Fibroblast of skin of right biceps (primary cell): ENCODE measurements at regions not wholly inside any gene's neighbourhood (a gene's known extent, or its start where the extent isn't known, plus 50 kb on each side); places are given as distances from the start of the nearest gene placed in this dataset.

ENCODE experiments used
- DNase-seq: peaks from one replicate; pipeline ENCODE4 v3.0.0-alpha.2; 2013

DNA sequence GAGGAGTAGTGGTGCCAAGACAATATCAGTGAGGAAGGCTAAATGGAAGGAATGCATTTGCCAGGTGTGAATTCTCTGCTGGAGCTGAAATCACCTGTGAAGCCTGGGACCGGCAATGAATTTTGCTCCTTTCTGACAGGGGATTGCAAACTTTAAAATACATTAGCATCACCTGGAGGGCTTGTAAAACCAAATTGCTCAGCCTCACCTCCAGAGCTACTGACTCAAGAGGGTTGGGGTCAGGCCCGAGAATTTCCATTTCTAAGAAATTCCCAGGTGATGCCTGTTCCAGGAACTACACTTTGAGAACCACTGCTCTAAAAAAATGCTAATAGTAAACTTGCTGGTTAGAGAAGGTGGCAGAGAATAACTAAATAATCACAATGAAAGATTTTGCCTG is 445.6 kb upstream of the RBMS3 start:
- DNase-seq = no peak

DNA sequence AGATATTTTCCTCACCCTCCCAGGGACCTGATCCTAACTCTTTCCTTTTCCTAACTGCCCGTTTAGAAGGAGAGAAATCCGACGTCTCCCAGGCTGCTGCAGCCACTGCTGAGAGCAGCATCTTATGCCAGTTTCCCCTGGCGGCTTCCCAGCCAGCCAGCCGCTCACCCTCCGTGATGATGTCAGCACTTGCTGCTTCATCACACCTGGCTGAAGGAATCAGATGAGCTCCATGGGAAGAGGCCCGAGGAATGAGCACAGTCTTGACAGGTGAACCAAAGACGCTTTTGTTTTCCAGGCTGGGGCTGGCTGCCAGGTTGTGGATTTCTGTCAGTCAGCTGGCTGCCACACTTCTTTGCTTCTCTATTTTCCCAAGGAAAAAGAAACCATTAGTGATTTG is 445.1 kb upstream of the RBMS3 start:
- DNase-seq = peak; percentile 3

DNA sequence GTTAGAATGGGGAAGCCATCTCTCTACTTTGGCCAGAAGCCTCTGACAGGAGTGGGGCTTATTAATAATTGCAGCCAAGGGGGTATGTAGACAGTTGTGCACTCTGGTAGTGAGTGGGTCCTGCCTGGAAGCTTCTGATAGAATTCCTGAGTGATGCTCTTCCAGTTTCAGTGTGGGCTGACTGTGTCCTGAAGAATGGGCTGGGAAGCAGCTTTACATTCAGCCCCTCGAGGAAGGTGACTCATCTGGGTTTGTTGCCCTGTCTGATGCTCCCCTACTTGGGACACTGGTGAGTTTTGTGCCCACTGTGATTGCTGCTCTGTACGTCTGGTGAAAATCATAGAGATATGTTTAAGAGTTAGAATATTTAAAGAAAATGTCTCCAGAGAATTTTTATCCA is 444.7 kb upstream of the RBMS3 start:
- peak; percentile 15 for DNase-seq

DNA sequence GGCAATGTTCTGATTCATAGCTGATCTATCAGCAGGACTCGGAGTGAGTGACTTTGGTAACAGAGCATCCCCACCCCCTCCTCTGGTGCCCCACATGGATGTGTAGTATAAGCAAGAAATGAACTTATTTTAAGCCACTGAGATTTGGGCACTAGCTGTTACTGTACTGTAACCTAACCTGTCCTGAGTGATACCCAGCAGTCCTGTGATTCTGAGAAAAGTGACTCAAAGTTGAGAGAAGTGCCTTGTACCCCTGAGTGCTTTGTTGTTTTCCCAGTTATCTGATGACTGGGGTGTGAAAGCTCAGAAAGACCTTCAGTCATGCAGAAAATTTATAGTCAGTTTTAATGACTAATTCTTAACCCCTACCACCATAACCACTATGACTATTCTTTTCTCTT is 439.9 kb upstream of the RBMS3 start:
- DNase-seq = no peak

DNA sequence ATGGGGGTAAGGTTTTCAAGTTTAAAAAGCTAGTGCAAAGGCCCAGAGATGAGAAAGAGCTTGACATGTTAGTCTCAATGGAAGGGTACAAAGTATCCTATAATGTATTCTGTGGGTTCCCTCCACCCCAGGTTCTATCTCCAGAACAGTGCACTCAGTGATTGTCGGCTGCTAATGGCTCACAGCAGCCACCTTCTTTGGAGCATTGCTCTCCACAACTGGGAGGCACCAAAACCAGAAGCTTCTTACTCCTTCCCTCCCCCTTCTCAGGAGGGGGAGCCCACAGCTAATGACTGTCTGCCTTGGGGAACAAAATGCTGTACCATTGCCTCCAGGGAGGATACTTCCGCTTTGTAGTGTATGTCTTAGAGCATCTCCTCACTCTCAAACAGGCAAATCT is 439.4 kb upstream of the RBMS3 start:
- DNase-seq = no peak

DNA sequence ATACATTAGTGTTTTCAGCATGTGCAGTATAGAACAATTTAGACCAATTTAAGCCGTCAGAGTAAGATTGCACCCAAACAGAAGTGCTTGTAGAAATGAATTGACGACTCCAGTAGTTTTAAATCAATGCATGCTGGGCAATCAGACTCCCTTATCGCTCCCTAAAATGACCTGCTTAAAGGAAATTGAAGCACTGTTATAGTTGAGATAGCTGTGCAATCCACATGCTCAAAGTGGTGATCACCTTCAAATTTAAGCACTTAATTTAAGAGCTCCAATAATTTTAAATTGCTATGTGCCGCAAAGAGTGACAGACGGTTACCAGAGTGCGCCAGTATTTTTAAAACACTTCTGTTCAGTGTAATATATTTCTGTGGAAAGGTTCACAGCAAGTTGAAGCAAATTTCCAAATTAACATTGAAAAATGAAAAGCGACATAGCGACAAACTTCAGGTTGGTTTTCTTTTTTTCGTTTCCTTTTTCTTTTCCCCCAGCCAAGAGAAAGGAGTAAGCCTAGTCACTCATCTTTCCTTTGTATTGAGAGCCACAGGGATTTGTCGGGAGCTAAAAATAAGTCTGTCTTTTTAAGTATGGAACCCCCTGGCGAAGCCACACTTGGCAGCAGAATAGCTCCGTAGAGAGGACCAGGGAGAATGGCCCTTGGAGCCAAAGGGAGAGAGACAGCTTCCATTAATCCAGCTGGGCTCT is 436.4 kb upstream of the RBMS3 start:
- DNase-seq = no peak

DNA sequence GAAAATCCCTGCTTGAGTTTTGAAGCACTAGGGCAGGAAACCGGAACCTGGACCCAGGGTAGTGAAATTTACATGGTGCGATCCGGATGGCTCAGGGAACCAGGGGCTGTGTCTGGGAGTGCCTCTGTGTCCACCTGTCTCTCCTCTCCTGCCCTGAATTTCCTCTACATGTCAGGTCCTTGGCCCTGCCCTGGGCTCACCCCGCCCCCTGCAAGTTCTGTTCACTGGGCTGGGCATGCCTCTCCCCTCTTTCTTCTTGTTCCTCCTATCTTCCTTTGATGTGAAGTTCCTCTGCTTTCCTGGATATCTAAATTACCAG is 435.9 kb upstream of the RBMS3 start:
- DNase-seq = no peak

DNA sequence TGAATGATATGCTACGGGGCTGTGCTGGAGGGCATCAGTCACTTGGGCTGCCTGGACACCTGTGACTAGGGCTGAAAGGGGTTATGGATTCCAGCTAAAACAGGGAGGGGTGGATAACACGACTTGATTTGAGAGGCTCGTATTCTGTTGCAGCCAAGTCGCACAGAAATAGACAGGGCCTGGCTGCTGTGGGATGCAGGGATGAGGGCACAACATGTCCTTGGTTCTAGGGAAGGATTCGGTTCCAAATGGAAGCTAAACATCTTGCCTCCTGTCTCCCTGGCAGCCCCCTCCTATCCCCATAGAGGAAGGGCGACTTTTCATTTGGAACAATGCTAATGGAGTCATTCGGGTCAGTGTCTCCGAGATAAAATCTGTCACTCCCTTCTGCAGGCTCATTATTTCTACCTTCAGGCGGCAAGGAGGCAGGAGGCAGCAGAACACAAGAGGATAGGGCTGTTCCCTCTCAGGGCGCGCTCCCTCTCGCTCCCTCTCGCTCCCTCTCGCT is 433.8 kb upstream of the RBMS3 start:
- no peak for DNase-seq

DNA sequence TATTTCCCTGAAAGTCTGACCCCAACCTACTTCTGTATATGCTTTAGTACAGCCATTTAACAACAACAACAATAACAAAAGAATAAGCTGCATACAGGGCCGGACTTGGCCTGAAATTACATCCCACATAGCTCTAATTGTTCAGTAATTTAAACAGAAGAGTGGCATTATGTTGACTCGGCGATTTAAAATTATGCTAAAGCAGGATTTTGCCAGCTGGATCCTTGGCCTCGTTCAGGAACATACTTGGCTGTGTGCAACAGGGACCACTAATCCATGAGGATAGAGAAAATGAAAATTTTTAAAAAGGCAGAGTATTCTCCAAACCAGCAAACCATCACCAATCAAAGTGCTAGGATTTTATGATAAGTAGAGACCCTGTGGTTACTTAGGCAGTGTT is 433.1 kb upstream of the RBMS3 start:
- DNase-seq = no peak

DNA sequence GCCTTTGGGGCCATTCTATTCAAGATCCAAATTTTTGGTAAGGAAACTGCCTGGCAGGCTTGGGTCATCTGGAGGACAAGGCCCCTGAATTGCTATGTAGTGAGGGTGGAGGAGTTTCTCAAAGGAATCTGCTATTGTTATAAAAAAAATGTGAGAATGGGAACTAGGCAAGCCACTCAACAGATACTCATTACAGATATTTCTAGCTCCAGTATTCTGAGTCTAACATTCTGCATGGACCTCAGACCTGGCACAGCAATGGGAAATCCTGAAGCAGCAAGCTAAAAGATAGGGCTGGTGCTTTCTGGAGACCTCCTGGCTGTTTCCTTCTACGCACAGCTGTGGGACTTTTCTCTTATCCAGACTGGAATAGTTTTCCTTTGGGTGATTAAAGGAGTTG is 430.7 kb upstream of the RBMS3 start:
- peak; percentile 39 for DNase-seq

DNA sequence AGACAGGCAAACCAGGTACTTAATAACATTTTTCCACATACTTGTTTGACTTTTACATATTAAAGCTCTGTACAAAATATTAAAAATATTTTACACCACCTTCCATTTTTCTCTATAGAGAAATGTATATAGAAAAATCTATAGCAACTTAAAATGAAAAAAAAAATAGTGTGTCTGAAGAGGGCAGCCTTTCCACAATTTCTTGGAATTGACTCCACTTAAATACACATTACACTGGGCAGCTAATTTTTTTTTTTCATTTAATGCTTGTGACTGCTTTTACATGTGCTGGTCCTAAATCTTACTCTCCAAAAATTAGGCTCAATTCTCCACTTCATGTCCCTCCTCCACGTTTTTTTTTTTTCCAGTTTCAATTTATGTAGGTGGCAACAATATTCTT is 427.0 kb upstream of the RBMS3 start:
- peak; percentile 26 for DNase-seq

DNA sequence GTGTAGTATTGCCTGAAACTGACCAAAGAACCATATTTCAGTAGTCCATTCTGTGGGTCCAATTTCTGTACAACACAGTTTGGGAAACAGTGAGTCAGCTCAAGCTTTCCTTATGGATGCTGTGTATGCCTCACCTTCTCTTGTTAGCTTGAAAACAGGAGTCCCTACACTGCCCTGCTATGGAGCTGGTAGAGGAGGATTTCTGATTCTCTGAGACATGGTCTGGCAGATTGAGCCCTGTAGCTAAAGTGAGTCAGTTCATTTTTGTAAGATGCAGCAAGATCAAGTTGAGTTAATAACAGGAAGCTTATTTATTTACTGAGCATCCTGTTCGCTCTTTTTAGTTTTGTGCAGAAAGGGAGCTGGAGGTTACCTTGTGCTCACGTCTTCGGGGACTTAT is 424.1 kb upstream of the RBMS3 start:
- no peak for DNase-seq

DNA sequence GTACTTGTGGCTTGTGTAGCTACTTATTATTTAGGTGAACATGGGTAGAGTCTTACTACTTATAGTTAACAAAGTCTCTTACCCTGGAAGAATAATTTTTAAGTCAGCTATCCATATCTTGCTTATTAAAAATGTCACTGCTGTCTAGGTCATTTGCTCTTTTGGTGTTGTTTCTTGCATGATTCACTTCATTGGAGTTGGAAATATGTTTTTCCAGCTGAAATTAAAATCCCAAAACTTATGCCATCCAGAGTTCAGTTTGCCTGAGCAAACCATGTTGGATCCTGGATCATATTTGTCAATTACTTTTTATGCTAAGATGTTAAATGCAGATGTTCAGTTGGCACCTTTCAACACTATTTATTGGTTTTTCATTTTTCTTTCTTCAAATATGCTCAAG is 421.0 kb upstream of the RBMS3 start:
- no peak for DNase-seq

DNA sequence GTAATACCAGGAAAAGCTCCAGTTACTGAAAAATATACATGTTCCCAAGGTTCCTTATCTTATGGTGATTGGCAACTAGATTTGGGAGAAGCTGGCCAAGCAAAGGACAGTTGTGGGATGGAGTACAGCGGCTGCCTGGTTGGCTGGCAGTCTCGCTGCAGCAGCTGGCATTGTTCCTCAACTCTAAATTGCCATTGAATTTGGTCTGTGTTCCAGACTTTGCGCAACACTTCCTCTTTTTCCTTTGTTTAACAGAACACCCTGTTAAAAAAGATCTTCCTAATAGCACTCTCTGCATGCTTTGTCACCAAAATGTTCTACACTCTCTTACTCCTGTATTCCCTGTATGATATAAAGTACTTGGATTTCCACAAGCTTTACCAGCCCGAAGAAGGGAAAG is 420.6 kb upstream of the RBMS3 start:
- no peak for DNase-seq

DNA sequence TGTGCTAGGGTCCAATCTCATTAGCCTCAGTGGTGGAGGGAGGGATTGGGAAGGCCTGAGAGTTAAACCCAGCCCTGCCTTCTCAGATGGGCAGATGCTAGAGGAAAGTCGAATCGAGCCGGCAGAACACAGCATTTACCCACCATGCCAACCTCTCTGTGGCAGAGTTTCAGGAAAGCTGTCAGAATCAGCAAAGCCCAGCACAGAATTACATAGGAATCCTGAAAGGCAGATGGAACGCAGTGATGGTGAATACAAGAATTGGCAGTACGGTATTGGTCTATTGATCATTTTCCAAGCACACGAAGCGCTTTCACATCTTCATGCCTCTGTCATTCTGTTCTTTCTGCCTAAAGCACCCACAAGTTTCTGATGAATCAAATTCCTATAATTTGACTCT is 417.7 kb upstream of the RBMS3 start:
- DNase-seq = no peak

DNA sequence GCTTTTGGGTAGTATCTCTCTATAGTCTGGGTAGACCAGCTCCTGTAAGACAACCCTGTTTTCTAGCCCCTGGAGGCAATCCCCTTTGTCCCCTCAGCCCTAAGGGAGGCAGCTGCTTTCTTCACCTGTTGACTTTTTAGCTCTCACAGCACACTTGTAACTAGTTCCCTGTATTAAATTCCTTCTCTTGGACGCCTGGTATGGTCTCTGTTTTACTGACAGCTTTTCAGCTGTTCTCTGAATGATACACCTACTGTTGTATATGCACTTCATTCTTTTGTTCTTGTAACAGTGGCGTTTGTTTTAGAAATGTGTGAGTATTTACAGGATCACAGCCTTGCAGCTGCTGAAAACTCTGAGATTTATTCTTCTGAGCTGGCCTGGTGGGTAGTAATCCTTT is 413.0 kb upstream of the RBMS3 start:
- DNase-seq = no peak

DNA sequence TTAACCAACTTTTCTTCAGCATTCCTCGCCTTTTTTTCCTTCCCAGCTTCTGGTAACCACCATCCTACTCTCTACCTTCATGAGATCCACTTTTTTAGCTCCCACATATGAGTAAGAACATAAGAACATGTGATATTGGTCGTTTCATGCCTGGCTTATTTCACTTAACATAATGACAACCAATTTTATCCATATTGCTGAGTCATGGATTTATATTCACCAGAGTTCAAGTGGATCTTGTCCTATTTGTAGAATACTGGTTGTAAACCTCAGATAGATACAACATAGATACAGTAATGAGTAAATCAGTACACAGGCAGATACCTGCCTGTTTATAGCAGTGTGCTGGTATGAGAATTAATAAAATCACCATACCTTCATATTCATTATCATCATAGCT is 412.0 kb upstream of the RBMS3 start:
- no peak for DNase-seq

DNA sequence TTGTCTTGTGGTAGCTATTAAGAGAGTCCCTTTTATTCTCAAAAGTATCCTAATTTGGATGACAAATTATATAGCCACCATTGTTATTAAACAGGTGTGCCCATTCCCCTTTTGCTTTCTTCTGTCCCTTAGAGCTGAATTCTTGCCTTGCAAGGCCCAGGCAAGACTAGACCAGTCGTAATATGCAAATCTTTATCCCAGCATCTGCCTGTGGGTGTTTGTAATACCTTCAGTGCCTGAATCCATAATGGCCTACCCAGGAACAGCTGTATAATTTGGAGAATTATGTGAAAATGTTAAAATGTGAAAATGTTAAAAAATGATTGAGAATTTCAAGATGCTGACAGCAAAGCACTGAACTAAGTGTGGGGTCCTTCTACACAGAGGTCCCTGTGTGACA is 403.0 kb upstream of the RBMS3 start:
- DNase-seq = no peak

DNA sequence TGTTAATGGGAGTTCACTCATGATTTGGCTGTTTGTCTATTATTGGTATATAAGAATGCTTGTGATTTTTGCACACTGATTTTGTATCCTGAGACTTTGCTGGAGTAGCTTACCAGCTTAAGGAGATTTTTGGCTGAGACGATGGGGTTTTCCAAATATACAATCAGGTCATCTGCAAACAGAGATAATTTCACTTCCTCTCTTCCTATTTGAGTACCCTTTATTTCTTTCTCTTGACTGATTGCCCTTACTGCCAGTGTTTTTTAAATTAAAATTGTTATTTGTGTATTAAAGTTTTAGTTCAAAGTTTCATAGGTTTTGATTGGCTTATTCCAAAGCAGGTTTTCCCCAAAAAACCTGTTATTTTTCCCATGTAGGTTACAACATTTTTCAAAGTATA is 390.5 kb upstream of the RBMS3 start:
- DNase-seq = no peak

DNA sequence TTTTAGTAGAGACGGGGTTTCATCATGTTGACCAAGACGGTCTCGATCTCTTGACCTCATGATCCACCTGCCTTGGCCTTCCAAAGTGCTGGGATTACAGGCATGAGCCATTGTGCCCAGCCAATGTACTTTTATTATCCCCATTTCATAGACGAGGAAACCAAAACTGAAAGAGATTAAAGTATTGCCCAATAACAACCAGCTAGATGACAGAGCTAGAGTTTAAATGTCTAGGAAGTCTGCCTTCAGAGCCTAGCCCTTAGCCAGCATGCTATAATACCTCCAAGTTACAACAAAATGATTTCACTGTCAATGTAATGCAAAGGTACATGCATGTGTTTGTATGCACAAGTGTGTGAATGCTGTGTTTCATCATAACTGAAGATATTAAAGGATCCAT is 389.4 kb upstream of the RBMS3 start:
- DNase-seq = no peak

DNA sequence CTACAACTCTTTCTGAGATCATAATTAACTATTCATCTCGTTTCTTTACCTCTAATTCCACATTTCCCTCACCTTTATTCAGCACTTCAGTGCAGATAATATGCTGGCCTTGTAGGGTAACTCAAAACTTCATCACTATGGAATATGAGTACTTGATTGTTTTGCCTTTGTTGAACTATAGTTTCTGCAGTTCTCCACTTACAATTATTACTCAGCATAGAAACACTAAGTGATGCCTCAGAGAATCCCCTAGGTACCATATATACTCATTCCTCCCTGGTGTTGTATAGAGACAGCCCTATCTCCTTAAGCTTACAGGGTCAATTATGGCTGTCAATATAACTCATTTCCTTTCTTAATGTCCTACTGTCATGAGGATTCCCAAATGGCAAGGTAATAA is 380.6 kb upstream of the RBMS3 start:
- DNase-seq = no peak

DNA sequence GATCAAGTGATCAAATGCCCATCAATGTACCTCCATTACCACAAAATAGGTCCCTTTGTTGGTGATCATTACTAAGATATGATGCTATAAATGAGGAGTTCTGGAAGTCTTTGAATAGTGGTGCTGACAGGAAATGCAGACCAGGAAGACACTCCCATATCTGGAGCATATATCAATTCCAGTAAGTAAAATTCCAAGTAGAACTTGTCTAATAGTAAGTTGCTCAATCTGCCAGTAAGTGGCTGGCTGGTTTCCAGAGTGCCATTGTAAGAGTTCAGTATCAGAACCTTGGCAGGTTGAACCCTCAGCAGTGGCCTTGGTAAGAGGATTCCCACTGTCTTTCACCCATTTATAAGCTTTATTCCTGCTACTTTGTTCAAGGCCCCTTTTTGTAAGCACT is 379.9 kb upstream of the RBMS3 start:
- DNase-seq = no peak

DNA sequence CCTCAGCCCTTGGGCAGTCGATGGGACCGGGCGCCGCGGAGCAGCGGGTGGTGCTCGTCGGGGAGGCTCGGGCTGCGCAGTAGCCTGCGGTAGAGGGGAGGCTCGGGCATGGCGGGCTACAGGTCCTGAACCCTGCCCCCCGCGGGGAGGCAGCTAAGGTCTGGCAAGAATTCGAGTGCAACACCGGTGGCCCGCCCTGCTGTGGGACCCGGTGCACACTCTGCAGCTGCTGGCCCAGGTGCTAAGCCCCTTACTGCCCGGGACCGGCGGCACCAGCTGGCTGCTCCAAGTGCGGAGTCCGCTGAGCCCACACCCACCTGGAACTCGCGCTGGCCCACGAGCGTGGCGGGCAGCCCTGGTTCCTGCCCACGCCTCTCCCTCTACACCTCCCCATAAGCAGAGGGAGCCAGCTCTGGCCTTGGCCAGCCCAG is 377.7 kb upstream of the RBMS3 start:
- no peak for DNase-seq

DNA sequence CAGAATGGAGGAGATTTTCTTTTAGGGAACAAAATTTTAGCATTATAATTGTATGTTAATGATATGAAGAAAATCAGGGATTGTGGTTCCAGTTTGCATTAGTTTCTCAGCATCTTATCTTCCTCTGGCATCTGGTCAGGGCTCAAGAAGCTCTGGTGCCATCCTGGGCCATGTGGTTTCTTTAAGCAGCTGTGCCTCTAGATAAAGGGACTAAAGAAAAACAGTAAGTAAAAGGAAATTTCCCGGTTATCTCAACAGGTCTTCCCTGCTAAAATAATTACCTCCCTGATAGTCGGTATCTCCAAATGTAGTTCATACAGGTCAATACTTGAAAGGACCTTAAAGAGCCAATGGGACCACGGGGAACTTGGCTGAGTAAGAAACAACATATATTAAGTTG is 375.1 kb upstream of the RBMS3 start:
- DNase-seq = no peak

DNA sequence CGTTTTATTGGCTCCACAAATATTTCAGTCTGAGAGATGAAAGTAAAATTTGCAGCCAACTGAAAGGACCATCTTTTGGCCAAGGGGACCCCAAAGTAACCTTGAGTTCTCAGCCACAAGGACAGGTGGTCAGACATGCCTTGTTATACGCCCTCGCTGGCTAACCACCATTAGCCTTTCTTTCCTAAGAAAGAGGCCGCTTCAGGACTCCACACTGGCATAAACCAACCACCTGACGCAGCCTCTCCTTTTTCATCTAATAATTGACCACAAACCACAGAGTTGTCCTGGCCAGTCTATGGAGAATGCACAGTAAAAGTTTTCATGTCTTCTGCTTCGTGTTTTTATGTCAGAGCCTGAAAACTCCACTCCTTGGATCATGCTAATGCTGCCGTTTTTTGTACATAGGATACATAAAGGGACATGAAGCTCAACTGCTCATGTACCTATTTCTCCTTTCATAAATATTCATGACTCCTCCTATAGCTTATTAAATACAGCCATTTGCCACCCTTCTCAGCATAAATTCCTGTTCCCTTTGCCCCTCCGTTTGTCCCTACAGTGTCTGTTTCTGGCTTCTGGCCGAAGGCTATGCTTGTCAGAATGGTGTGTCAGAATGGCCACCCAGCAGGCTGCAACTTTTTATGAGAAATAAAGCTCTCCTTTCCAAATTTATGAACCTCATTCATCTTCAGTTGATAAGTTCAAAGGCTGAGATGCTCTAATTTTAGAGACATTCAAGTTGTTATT is 374.1 kb upstream of the RBMS3 start:
- DNase-seq = no peak
